ENCODE measurements at regions not wholly inside any gene's neighbourhood (a gene's known extent, or its start where the extent isn't known, plus 50 kb on each side); places are given as distances from the start of the nearest gene placed in this dataset.

GRCh38 chr19:23855676-23856075 lies 59.0 kb upstream of the ZNF726 start:
- peak in 1 of 2 experiments; percentile 10 for DNase-seq

GRCh38 chr19:23851966-23852365 lies 62.7 kb upstream of the ZNF726 start:
- no peak for DNase-seq

GRCh38 chr19:23832717-23833327 lies 74.1 kb upstream of the ZNF681 start:
- DNase-seq, result no peak

- peak in 1 of 2 experiments; percentile 9 for DNase-seq
Observed at GRCh38 chr19:23823952-23824389, 65.3 kb upstream of the ZNF681 start.

GRCh38 chr19:23822735-23823134 lies 64.0 kb upstream of the ZNF681 start:
- no peak for DNase-seq

- DNase-seq, result peak; percentile 6 to 37
Observed at GRCh38 chr19:23817519-23817918, 58.8 kb upstream of the ZNF681 start.

- DNase-seq, result no peak
Observed at GRCh38 chr19:23810496-23810895, 51.8 kb upstream of the ZNF681 start.

Data from NCI-H524 (cell line).